K562 (cell line): ENCODE measurements at regions not wholly inside any gene's neighbourhood (a gene's known extent, or its start where the extent isn't known, plus 50 kb on each side); places are given as distances from the start of the nearest gene placed in this dataset.

Source experiments
- ATAC-seq: fragments of 200-7000 bp; cut with Tn5 transposase; 3 replicates; pipeline ENCODE4 v1.9.1; 2020; ENCODE audit warnings: moderate library complexity
- BruUV-seq: library from RNA; stranded (reverse); fragments of 400-500 nt; replicated peaks from 2 replicates; lab custom pipeline; 2021; lab: Mats Ljungman, UMichigan
- CTCF ChIA-PET: fragments of 300-600 bp; formaldehyde crosslinking; extraction: SDS; loops from one replicate; lab custom pipeline; 2021; ENCODE audit warnings: low intra/inter-chr PET ratio; lab: Yijun Ruan, JAX
- POLR2A ChIA-PET: fragments of 300-600, 350-650 bp; sonication (Branson Sonifier 250); formaldehyde crosslinking; extraction: SDS; loops from one replicate; lab custom pipeline; 2021; ENCODE audit warnings: antibody characterized with exemption, inconsistent platforms; lab: Yijun Ruan, JAX
- DNase-seq, 4 experiments: peaks; one replicate each; pipeline versions ENCODE4 v3.0.0 to v3.0.0-alpha.2; 2011 to 2018; ENCODE audit warnings: low spot score in 3 of 4, mixed read lengths in 3 of 4; ENCODE audit errors: extremely low read depth in 1 of 4
- FAIRE-seq: peaks from 2 replicates; lab custom pipeline; 2011; peaks lifted over from hg19 to GRCh38; lab: Jason Lieb, UNC
- H2AFZ ChIP-seq: 2 replicates; pipeline ENCODE4 v1.6.0; 2011; ENCODE audit warnings: low read depth, low read length, control low read depth, inconsistent platforms
- H3K27ac ChIP-seq: fragments of 200-600 bp; 3 replicates; pipeline ENCODE4 v1.8.0; 2011; ENCODE audit warnings: low read depth, mild to moderate bottlenecking, control low read depth, inconsistent platforms, low read length, moderate library complexity, mixed read lengths; ENCODE audit errors: extremely low read depth
- H3K27me3 ChIP-seq, 2 experiments: fragments of 300-600 bp in 1 of 2; 2 replicates in 1 of 2; 3 replicates in 1 of 2; pipeline versions ENCODE4 v1.6.0 to v1.8.0; 2011; ENCODE audit warnings: inconsistent platforms in 2 of 2, low read length in 2 of 2, mild to moderate bottlenecking in 1 of 2, mixed read lengths in 1 of 2, moderate library complexity in 1 of 2; ENCODE audit not compliant: control insufficient read depth in 2 of 2, insufficient read depth in 2 of 2
- H3K36me3 ChIP-seq: fragments of 300-600 bp; 3 replicates; pipeline ENCODE4 v1.8.0; 2011; ENCODE audit warnings: mild to moderate bottlenecking, low read length, inconsistent platforms; ENCODE audit not compliant: control insufficient read depth, insufficient read depth
- H3K4me1 ChIP-seq, 2 experiments: fragments of 200-600 bp in 1 of 2; replicated peaks in 1 of 2; 2 replicates in 1 of 2; 3 replicates in 1 of 2; pipeline versions ENCODE4 v1.5.1 to v1.8.0; 2011; ENCODE audit warnings: inconsistent platforms in 2 of 2, low read length in 2 of 2, mild to moderate bottlenecking in 1 of 2, mixed read lengths in 1 of 2, moderate library complexity in 1 of 2; ENCODE audit not compliant: control insufficient read depth in 2 of 2, insufficient read depth in 2 of 2
- H3K4me2 ChIP-seq: 2 replicates; pipeline ENCODE4 v1.6.1; 2011; ENCODE audit warnings: low read length, control low read depth, inconsistent platforms, mixed read lengths; ENCODE audit not compliant: insufficient read depth
- H3K4me3 ChIP-seq: fragments of 200-600 bp; sonication (generic), shearing (Covaris generic); 2 replicates; pipeline ENCODE4 v1.5.1; 2016; ENCODE audit warnings: control low read depth, inconsistent platforms
- H3K79me2 ChIP-seq: fragments of 200-600 bp; 3 replicates; pipeline ENCODE4 v1.8.0; 2011; ENCODE audit warnings: low read length, inconsistent platforms; ENCODE audit not compliant: control insufficient read depth, insufficient read depth
- H3K9ac ChIP-seq, 2 experiments: 2 replicates each; pipeline versions ENCODE4 v1.6.0 to v1.6.1; 2011; ENCODE audit warnings: low read depth in 2 of 2, low read length in 2 of 2, control low read depth in 1 of 2, inconsistent platforms in 1 of 2, mild to moderate bottlenecking in 1 of 2, mixed read lengths in 1 of 2; ENCODE audit not compliant: insufficient read depth in 1 of 2
- H3K9me1 ChIP-seq: one replicate; pipeline ENCODE4 v1.6.0; 2011; ENCODE audit warnings: inconsistent platforms, mild to moderate bottlenecking, low read length, moderate library complexity; ENCODE audit not compliant: control insufficient read depth, insufficient read depth
- H3K9me3 ChIP-seq: replicated peaks from 2 replicates; pipeline ENCODE4 v1.5.1; 2011; ENCODE audit warnings: low read depth, low read length, inconsistent platforms; ENCODE audit not compliant: control insufficient read depth, insufficient read depth
- H4K20me1 ChIP-seq: replicated peaks from 2 replicates; pipeline ENCODE4 v1.6.1; 2011; ENCODE audit warnings: low read length, inconsistent platforms, mixed read lengths; ENCODE audit not compliant: control insufficient read depth, insufficient read depth
- FOXK2 ChIP-seq, 2 experiments: fragments of 450-650 bp; IDR thresholded peaks in 1 of 2; conservative IDR thresholded peaks in 1 of 2; 2 replicates each; pipeline ENCODE4 v1.6.1; 2016; ENCODE audit warnings: low read depth in 2 of 2, mild to moderate bottlenecking in 1 of 2
- KLF13 ChIP-seq: fragments of 450-650 bp; IDR thresholded peaks from 2 replicates; pipeline ENCODE4 v1.6.1; 2016; ENCODE audit warnings: missing genetic modification characterization, low read depth, mild to moderate bottlenecking, missing compliant biosample characterization, moderate library complexity, borderline replicate concordance
- LCOR ChIP-seq: sonication (generic); formaldehyde crosslinking; IDR thresholded peaks from 2 replicates; pipeline ENCODE4 v1.8.0; 2022; ENCODE audit warnings: mild to moderate bottlenecking, missing genetic modification reagents
- LEF1 ChIP-seq: fragments of 450-650 bp; IDR thresholded peaks from 2 replicates; pipeline ENCODE4 v1.6.1; 2016; ENCODE audit warnings: mild to moderate bottlenecking
- NFYB ChIP-seq: IDR thresholded peaks from 2 replicates; pipeline ENCODE4 v1.6.1; 2011; ENCODE audit warnings: mild to moderate bottlenecking, moderate library complexity; ENCODE audit not compliant: insufficient read length; ENCODE audit errors: extremely low read depth
- RBM25 ChIP-seq: fragments of 200-400 bp; formaldehyde crosslinking; IDR thresholded peaks from 2 replicates; pipeline ENCODE4 v1.6.1; 2018; ENCODE audit warnings: low read length, low read depth, moderate library complexity; ENCODE audit not compliant: severe bottlenecking
- SAFB2 ChIP-seq: fragments of 200-400 bp; formaldehyde crosslinking; IDR thresholded peaks from 2 replicates; pipeline ENCODE4 v1.6.1; 2018; ENCODE audit warnings: borderline replicate concordance, low read length, low read depth, moderate library complexity; ENCODE audit not compliant: severe bottlenecking
- SRSF9 ChIP-seq: fragments of 200-400 bp; formaldehyde crosslinking; IDR thresholded peaks from 2 replicates; pipeline ENCODE4 v1.6.1; 2017; ENCODE audit warnings: low read depth, low read length, borderline replicate concordance
- STAT5B ChIP-seq: fragments of 250-450 bp; sonication (Bioruptor Pico); IDR thresholded peaks from 2 replicates; pipeline ENCODE4 v1.8.0; 2021; ENCODE audit warnings: mild to moderate bottlenecking, inconsistent platforms
- TAF9B ChIP-seq: fragments of 450-650 bp; IDR thresholded peaks from 2 replicates; pipeline ENCODE4 v1.6.1; 2018; ENCODE audit warnings: mild to moderate bottlenecking; ENCODE audit not compliant: partially characterized antibody
- ZNF778 ChIP-seq: fragments of 450-650 bp; formaldehyde crosslinking; IDR thresholded peaks from 2 replicates; pipeline ENCODE4 v1.4.0; 2020; ENCODE audit warnings: mild to moderate bottlenecking, moderate library complexity
- ZSCAN32 ChIP-seq: fragments of 450-650 bp; formaldehyde crosslinking; IDR thresholded peaks from 2 replicates; pipeline ENCODE4 v1.4.0; 2020; ENCODE audit warnings: mild to moderate bottlenecking, moderate library complexity
- WGBS: fragments of 100-300 bp; shearing (Covaris generic); methylation state at CpG from one replicate; pipeline ENCODE4 v1.1.6; 2016; ENCODE audit warnings: low coverage, mixed read lengths; ENCODE audit not compliant: insufficient coverage; ENCODE audit errors: missing lambda C conversion rate; 5-methylcytosine and 5-hydroxymethylcytosine counted together
- in situ Hi-C: fragments of 300-500 bp; cut with MboI; formaldehyde crosslinking; loops from 4 replicates; pipeline ENCODE4 v1.15.0; 2018; ENCODE audit warnings: inconsistent platforms, mixed read lengths
- intact Hi-C: fragments of 100-400 bp; cut with micrococcal nuclease; formaldehyde crosslinking; loops from 2 replicates; pipeline ENCODE4 v1.14.2; 2022

GRCh38 chr4:14902342-14902741, 99.9 kb upstream of the CPEB2 start:
- no peaks in the 10 kb centered on the region for H3K27me3 ChIP-seq
- no peak for ATAC-seq
- no peak for FAIRE-seq
- TF ChIP-seq SRSF9 (no peak), RBM25 (no peak), NFYB (no peak), TAF9B (no peak)
- intact Hi-C loops = no loop called here
- H3K4me3 ChIP-seq = no peak overlapping the region
- no peak overlapping the region for H3K4me2 ChIP-seq
- H3K9ac ChIP-seq = no peak overlapping the region
- H3K79me2 ChIP-seq = no peaks in the 10 kb centered on the region
- ChIA-PET CTCF (no interaction called here), POLR2A (no interaction called here)
- 0% methylated on average over 3 of the region's 3 CpGs for WGBS
- no peaks in the 10 kb centered on the region for H3K9me3 ChIP-seq
- no peaks in the 10 kb centered on the region for H3K36me3 ChIP-seq
- H2AFZ ChIP-seq = no peak overlapping the region
- in situ Hi-C loops = no loop called here
- H3K27ac ChIP-seq = no peak overlapping the region
- no peaks in the 10 kb centered on the region for H3K9me1 ChIP-seq
- H3K4me1 ChIP-seq = no peaks in the 10 kb centered on the region
- no peak for DNase-seq
- BruUV-seq = no TSS peak
- H4K20me1 ChIP-seq = no peaks in the 10 kb centered on the region

GRCh38 chr4:14903321-14903720, 99.0 kb upstream of the CPEB2 start:
- H3K27ac ChIP-seq = no peak overlapping the region
- H3K9ac ChIP-seq = no peak overlapping the region
- POLR2A ChIA-PET = no interaction called here
- no peaks in the 10 kb centered on the region for H3K4me1 ChIP-seq
- H3K79me2 ChIP-seq = no peaks in the 10 kb centered on the region
- no peaks in the 10 kb centered on the region for H3K27me3 ChIP-seq
- in situ Hi-C loops (no loop called here), intact Hi-C loops (no loop called here)
- H3K9me1 ChIP-seq = no peaks in the 10 kb centered on the region
- 3% methylated on average over 2 of the region's 2 CpGs for WGBS
- no TSS peak for BruUV-seq
- no peak overlapping the region for H3K4me3 ChIP-seq
- FAIRE-seq (no peak), DNase-seq (no peak), ATAC-seq (no peak)
- no peaks in the 10 kb centered on the region for H3K36me3 ChIP-seq
- no peaks in the 10 kb centered on the region for H4K20me1 ChIP-seq
- H3K4me2 ChIP-seq = no peak overlapping the region
- TF ChIP-seq ZNF778 (CRISPR knock-in tag) = no peak
- no peak for TF ChIP-seq LCOR
- TF ChIP-seq FOXK2 (conservative IDR thresholded peaks at IDR 0.05 in 1 of 2, IDR thresholded peaks at IDR 0.05 in 1 of 2; ENCODE audit: low read depth in 2 of 2) = no peak
- TF ChIP-seq ZSCAN32 (CRISPR knock-in tag) = no peak
- no peak for TF ChIP-seq SAFB2
- no peak for TF ChIP-seq STAT5B
- no peak for TF ChIP-seq LEF1
- TF ChIP-seq KLF13 (tag) = no peak
- TF ChIP-seq, all 486 proteins: peak for 0
- no peaks in the 10 kb centered on the region for H3K9me3 ChIP-seq
- CTCF ChIA-PET = no interaction called here
- H2AFZ ChIP-seq = no peak overlapping the region
